ENCODE measurements at regions not wholly inside any gene's neighbourhood (a gene's known extent, or its start where the extent isn't known, plus 50 kb on each side); places are given as distances from the start of the nearest gene placed in this dataset.

DNA sequence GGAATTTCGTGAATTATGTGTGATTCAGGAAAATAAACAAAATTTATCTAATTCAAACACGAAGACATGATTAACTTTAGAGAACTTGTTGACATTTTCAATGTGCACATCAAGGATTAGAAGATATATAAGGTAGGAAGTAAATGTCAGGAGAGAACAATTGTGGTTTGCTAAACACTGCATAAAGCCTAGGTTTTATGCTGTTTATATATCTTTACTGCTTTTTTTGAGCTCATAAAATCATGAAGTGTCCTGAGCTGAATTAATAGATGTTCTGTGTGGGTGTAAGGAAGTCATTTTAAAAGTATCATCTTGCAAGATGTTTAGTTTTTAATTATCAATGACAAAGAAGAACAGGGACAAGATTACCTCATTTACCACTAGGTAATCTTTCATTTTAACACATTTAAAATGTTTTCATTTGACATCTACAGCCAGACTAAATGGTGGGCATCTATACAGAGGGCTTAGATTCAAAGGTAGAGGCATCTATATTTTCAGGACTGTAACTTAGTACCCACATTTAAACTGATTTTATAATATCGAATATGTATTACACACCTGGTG lies 382.8 kb downstream of the ADAMTS20 start:
- TF ChIP-seq YY1 (IDR thresholded peaks at IDR 0.05; ENCODE audit: extremely low read depth, insufficient replicate concordance, low read depth, low read length) (no peak), REST (IDR thresholded peaks at IDR 0.05; ENCODE audit: low read depth) (no peak), CTCF (IDR thresholded peaks at IDR 0.05 in 2 of 3, conservative IDR thresholded peaks at IDR 0.05 in 1 of 3; ENCODE audit: borderline replicate concordance in 1 of 3, insufficient read depth in 1 of 3, low read depth in 2 of 3, low read length in 2 of 3) (no peak), POLR2AphosphoS5 (IDR thresholded peaks at IDR 0.05; ENCODE audit: low read depth, low read length) (no peak)
- TF ChIP-seq, protein P1, sequence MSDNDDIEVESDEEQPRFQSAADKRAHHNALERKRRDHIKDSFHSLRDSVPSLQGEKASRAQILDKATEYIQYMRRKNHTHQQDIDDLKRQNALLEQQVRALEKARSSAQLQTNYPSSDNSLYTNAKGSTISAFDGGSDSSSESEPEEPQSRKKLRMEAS (IDR thresholded peaks at IDR 0.05) = no peak
